Glomerular endothelial cell (primary cell): ENCODE measurements at regions not wholly inside any gene's neighbourhood (a gene's known extent, or its start where the extent isn't known, plus 50 kb on each side); places are given as distances from the start of the nearest gene placed in this dataset.
A peak's percentile ranks its signal among the peaks of the same experiment; 100 is the strongest.

Experiments used
- DNase-seq: peaks from one replicate; pipeline ENCODE4 v3.0.0-alpha.2; 2011; ENCODE audit warnings: low read depth, low spot score; ENCODE audit errors: extremely low read depth

DNA sequence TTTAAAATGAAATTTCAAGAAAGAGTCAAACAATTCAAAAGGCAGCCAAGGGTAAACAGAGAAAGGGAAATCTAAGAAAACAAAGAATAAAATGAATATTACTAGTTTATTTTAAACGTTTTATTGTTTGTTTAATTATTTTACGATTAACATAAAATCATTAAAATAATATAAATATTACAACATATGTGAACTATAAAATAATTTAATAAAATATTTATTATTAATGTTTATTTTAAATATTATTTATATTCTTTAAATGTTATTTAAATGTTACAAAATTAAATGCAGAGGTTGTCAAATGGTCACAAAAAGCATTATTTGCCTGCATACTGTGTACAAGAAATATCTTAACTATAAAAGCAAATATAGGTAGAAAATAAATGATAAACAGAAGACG, 786.7 kb upstream of the GHITM start:
- DNase-seq: no peak

- no peak for DNase-seq
Observed at GRCh38 chr10:83354456-83354855, 784.9 kb upstream of the GHITM start.

DNA sequence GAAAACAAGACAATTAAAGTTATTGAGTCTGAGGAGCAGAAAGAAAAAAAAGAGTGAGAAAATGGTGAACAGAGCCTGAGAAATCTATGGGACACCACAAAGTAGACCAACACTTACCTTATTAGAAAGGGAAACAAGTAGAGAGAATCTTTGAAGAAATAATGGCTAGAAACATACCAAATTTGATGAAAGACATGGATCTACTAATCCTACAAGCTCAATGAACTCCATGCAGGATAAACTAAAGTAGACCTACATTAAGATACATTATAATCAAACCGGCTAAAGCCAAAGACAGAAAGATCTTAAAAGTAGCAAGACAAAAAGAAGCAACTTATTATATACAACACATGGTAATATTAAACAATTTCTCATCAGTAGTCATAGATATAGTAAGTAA, 782.3 kb upstream of the GHITM start:
- DNase-seq: no peak

DNA sequence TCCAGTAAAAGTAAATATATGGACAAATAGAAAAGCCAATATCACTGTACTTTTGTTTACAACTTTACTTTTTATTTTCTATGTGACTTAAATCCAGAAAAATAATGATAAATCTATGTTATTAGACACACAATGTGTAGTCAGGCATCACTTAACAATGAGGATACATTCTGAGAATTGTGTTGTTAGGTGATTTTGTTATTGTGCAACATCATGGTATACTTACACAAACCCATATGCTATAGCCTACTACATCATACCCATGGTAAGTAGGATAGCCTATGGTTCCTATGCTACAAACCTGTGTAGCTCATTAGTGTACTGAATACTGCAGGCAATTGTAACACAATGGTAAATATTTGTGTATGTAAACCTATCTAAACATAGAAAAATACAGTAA, 781.7 kb upstream of the GHITM start:
- no peak for DNase-seq

GRCh38 chr10:83367036-83367435, 772.3 kb upstream of the GHITM start:
- no peak for DNase-seq

- no peak for DNase-seq
Observed at GRCh38 chr10:83371696-83372490, 767.4 kb upstream of the GHITM start.

DNA sequence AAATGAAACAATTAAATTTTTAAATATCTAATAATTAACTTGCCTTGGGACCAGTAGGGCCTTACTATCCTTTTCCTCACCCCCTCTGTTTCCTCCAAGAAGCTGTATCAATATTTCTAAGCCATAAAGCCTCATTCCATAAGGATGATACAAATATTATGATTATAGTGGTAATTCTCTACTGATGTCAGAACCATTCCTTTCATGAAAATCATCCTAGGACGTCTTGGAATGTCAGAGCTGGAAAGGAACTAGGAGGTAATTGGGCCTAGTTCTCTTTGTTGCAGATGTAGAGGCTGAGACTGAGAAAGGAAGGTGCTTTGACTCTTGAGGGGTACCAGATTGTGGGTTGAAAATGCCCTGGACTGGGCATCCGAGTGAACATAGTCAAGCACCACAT, 766.7 kb upstream of the GHITM start:
- DNase-seq: no peak

GRCh38 chr10:83373671-83374070, 765.6 kb upstream of the GHITM start:
- DNase-seq: peak; percentile 12

DNA sequence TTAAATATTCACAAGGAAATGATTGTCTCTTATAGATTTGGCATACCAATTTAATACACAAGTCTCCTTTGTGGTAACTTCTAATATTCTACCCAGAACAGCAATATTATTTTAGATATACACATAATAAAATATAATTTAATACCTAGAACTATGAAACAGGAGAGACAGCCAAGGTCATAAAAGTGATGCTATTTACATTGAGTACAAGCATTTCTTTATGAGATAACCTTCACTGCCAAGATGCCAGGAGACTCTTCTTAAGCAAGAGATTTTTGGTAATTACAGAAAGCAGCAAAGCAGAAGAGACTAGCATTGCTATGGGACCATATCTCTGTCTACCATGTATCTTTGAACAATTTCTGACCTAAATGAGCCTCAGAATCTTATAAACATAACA, 764.6 kb upstream of the GHITM start:
- no peak for DNase-seq

DNA sequence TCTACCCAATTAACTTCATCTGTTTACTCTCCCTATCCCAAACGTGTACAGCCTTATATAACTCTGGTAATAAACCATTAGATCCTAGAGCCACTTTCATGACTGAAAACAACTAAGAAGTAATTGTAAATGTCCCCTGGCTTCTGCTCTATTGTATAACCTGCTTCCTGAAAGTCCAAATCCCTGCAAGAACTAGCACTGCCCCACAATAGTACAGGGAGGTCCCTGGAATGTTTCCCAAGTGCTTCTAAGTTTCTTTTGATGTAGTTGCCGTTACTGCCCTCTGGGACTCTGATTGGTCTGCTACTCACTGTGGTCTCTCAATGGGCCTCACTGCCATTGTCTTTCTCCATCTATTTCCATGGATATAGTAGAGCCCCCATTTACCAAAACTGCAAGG, 764.0 kb upstream of the GHITM start:
- no peak for DNase-seq

GRCh38 chr10:83397806-83398205, 741.5 kb upstream of the GHITM start:
- no peak for DNase-seq

DNA sequence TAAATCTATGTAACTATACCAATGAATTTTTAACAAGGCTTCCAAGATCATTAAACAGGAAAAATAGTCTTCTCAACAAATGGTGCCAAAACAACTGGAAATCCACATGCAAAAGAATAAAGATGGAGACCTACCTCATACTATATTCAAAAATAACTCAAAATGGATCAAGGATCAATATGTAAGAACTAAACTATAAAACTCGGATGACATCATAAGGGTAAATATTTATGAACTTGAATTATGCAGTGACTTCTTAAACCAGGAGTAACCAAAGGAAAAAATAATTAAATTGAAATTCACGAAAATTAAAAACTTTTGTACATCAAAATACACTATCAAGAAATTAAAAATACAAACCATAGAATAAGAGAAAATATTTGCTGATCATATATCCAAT, 728.7 kb upstream of the GHITM start:
- DNase-seq: no peak

GRCh38 chr10:83425306-83425705, 714.0 kb upstream of the GHITM start:
- DNase-seq: no peak

- DNase-seq: no peak
Observed at GRCh38 chr10:83427101-83427500, 712.2 kb upstream of the GHITM start.

DNA sequence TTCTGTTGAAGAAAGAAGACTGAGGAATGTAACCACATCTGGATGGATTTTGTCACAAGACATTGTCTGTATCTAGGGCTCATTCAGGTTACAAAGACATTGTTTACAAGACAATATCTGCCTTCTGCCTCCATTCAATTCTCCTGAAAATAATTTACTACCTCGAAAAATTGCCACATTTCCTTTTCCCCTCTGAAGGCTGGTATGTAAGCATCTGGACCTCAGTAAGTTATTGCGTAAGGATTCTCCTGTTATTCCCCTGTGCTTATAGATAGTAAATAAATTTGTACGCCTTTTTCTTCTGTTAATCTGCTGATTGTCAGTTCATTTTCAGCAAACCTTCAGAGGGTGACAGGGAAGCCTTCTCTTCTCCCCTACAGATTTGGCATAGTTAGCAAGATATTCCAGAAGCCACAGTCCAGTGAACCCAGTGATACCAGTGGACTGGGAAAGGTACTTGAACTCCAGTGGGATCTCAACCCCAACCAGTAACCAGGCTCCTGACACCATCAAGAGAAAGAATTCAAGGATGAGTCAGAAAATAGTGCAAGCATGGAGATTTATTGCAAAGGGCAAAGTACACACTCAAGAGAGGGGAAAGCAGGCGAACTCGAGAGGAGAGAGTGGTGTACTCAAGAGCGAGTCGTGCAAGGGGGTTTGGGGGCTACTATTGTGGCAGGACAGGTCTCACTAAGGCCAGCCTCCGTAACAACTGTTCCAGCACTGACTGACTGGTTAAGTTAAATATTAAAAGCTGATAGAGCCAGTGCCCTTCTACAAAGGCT, 706.9 kb upstream of the GHITM start:
- no peak for DNase-seq

DNA sequence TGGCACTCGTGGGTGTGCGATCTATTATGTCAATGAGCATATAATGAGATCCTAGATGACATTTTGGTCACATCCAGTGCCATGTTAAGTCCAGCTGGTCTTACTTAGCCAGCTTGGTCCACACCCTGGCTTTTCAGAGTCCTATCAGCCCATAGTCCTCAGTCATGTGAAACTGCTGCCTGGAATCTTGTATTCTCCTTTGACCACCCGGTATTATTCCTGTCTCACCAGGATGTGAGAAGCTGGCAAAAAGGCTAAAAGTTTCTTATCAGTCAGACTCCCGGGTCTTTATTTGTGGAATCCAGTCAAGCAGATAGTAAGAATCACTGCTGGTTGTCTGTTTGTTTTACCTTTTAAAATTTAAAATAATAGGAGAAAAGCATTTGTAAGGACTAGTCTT, 705.6 kb upstream of the GHITM start:
- DNase-seq: no peak

DNA sequence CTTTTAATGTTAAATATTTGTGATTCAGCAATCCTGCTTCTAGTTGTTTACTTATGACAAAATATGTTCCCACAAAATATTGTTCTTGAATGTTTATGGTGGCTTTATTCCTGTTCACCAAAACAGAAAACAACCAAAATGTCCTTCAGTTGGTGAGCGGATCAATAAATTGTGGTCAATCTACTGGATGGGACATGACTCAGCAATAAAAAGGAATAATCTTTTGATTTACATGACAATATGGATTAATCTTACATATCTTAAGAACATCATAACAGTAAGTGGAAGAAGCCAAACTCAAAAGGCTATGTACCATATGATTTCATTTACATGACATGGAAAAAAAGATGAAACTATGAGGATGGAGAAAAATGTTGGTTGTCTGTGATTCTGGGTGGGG, 691.3 kb upstream of the GHITM start:
- no peak for DNase-seq

DNA sequence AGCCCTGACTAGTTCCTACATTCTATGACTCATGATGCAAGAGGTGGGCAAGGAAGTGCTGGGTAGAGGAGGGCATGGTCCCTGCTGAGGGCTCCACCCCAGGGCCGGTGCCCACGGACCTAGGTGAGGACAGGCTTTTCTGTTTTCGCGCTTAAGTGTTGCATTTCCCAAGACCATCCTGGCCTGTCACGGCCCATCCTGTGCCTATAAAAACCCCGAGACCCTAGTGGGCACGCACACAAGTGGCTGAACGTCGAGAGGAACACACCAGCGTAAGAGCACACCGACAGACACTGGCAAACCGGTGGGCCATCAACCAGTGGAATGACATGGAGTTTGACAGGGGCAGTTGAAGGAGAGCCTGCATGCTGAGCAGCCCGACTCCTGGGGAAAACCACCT, 680.7 kb upstream of the GHITM start:
- no peak for DNase-seq

GRCh38 chr10:83459124-83459523, 680.2 kb upstream of the GHITM start:
- DNase-seq: no peak

GRCh38 chr10:83469728-83470331, 669.5 kb upstream of the GHITM start:
- no peak for DNase-seq

DNA sequence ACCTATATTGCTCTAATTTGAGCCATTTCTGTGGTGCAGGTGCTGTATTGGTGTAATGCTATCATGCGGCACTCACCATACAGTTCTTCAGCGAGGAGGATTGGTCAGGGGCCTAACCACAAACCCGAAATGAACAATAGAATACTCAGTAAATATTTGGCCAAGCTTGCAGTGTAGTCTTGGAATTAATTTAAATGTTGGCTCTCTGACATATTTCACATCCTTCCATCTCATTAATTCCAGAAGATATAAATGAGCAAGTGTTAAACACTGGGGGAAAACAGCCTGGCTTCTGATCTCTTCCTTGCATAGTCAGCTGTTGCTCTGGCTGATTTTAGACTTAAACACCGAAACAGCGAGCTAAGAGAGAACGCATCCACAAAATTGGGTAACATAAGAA, 663.1 kb upstream of the GHITM start:
- DNase-seq: no peak

GRCh38 chr10:83489161-83489560, 650.1 kb upstream of the GHITM start:
- DNase-seq: no peak
